ENCODE measurements at regions not wholly inside any gene's neighbourhood (a gene's known extent, or its start where the extent isn't known, plus 50 kb on each side); places are given as distances from the start of the nearest gene placed in this dataset.

- no peaks in the 10 kb centered on the region for H3K36me3 ChIP-seq (ENCODE audit: control insufficient read depth in 5 of 5, insufficient read depth in 5 of 5, low read length in 5 of 5)
- H3K4me1 ChIP-seq (ENCODE audit: control insufficient read depth in 5 of 5, insufficient read depth in 5 of 5, low read length in 5 of 5): peaks cover 0 to 15% (median 4%) of the 10 kb centered on the region in 5 donors
- H3K9ac ChIP-seq (ENCODE audit: low read length in 5 of 5): no peak overlapping the region
- H3K27ac ChIP-seq (ENCODE audit: low read depth, low read length): no peak overlapping the region
- H3K4me3 ChIP-seq (ENCODE audit: low read depth in 1 of 5, low read length in 5 of 5): no peak overlapping the region
- H3K9me3 ChIP-seq (ENCODE audit: control insufficient read depth in 5 of 5, low read length in 5 of 5): no peaks in the 10 kb centered on the region
- no peaks in the 10 kb centered on the region for H3K27me3 ChIP-seq (ENCODE audit: control insufficient read depth in 5 of 5, insufficient read depth in 4 of 5, low read length in 5 of 5)
Measured at GRCh38 chr10:94102436-94102835, 108.7 kb downstream of the PLCE1 start.

- no peaks in the 10 kb centered on the region for H3K36me3 ChIP-seq (ENCODE audit: control insufficient read depth in 5 of 5, insufficient read depth in 5 of 5, low read length in 5 of 5)
- no peak overlapping the region for H3K4me3 ChIP-seq (ENCODE audit: low read depth in 1 of 5, low read length in 5 of 5)
- no peaks in the 10 kb centered on the region for H3K27me3 ChIP-seq (ENCODE audit: control insufficient read depth in 5 of 5, insufficient read depth in 4 of 5, low read length in 5 of 5)
- H3K27ac ChIP-seq (ENCODE audit: low read depth, low read length): no peak overlapping the region
- no peaks in the 10 kb centered on the region for H3K9me3 ChIP-seq (ENCODE audit: control insufficient read depth in 5 of 5, low read length in 5 of 5)
- H3K9ac ChIP-seq (ENCODE audit: low read length in 5 of 5): no peak overlapping the region
- peaks cover 0 to 15% (median 4%) of the 10 kb centered on the region in 5 donors for H3K4me1 ChIP-seq (ENCODE audit: control insufficient read depth in 5 of 5, insufficient read depth in 5 of 5, low read length in 5 of 5)
Measured at GRCh38 chr10:94103192-94103591, 109.5 kb downstream of the PLCE1 start.

GRCh38 chr10:94103801-94104221 lies 110.1 kb downstream of the PLCE1 start:
- Histone ChIP-seq H3K27ac (ENCODE audit: low read depth, low read length) (no peak overlapping the region), H3K4me3 (ENCODE audit: low read depth in 1 of 5, low read length in 5 of 5) (no peak overlapping the region), H3K4me1 (ENCODE audit: control insufficient read depth in 5 of 5, insufficient read depth in 5 of 5, low read length in 5 of 5) (peaks cover 0 to 15% (median 4%) of the 10 kb centered on the region in 5 donors), H3K36me3 (ENCODE audit: control insufficient read depth in 5 of 5, insufficient read depth in 5 of 5, low read length in 5 of 5) (no peaks in the 10 kb centered on the region), H3K9me3 (ENCODE audit: control insufficient read depth in 5 of 5, low read length in 5 of 5) (no peaks in the 10 kb centered on the region), H3K9ac (ENCODE audit: low read length in 5 of 5) (no peak overlapping the region), H3K27me3 (ENCODE audit: control insufficient read depth in 5 of 5, insufficient read depth in 4 of 5, low read length in 5 of 5) (no peaks in the 10 kb centered on the region)

- Histone ChIP-seq H3K36me3 (ENCODE audit: control insufficient read depth in 5 of 5, insufficient read depth in 5 of 5, low read length in 5 of 5) (no peaks in the 10 kb centered on the region), H3K9ac (ENCODE audit: low read length in 5 of 5) (no peak overlapping the region), H3K9me3 (ENCODE audit: control insufficient read depth in 5 of 5, low read length in 5 of 5) (no peaks in the 10 kb centered on the region), H3K4me3 (ENCODE audit: low read depth in 1 of 5, low read length in 5 of 5) (no peak overlapping the region), H3K27me3 (ENCODE audit: control insufficient read depth in 5 of 5, insufficient read depth in 4 of 5, low read length in 5 of 5) (no peaks in the 10 kb centered on the region), H3K4me1 (ENCODE audit: control insufficient read depth in 5 of 5, insufficient read depth in 5 of 5, low read length in 5 of 5) (peaks cover 0 to 15% (median 4%) of the 10 kb centered on the region in 5 donors), H3K27ac (ENCODE audit: low read depth, low read length) (no peak overlapping the region)
Measured at GRCh38 chr10:94104316-94105000, 110.7 kb downstream of the PLCE1 start.

- peaks cover 0 to 15% (median 4%) of the 10 kb centered on the region in 5 donors for H3K4me1 ChIP-seq (ENCODE audit: control insufficient read depth in 5 of 5, insufficient read depth in 5 of 5, low read length in 5 of 5)
- H3K27ac ChIP-seq (ENCODE audit: low read depth, low read length): no peak overlapping the region
- no peaks in the 10 kb centered on the region for H3K36me3 ChIP-seq (ENCODE audit: control insufficient read depth in 5 of 5, insufficient read depth in 5 of 5, low read length in 5 of 5)
- no peak overlapping the region for H3K4me3 ChIP-seq (ENCODE audit: low read depth in 1 of 5, low read length in 5 of 5)
- no peak overlapping the region for H3K9ac ChIP-seq (ENCODE audit: low read length in 5 of 5)
- H3K27me3 ChIP-seq (ENCODE audit: control insufficient read depth in 5 of 5, insufficient read depth in 4 of 5, low read length in 5 of 5): no peaks in the 10 kb centered on the region
- no peaks in the 10 kb centered on the region for H3K9me3 ChIP-seq (ENCODE audit: control insufficient read depth in 5 of 5, low read length in 5 of 5)
Measured at GRCh38 chr10:94105226-94105625, 111.5 kb downstream of the PLCE1 start.

GRCh38 chr10:94107191-94107590 lies 113.5 kb downstream of the PLCE1 start:
- H3K27ac ChIP-seq (ENCODE audit: low read depth, low read length): no peak overlapping the region
- no peaks in the 10 kb centered on the region for H3K9me3 ChIP-seq (ENCODE audit: control insufficient read depth in 5 of 5, low read length in 5 of 5)
- H3K9ac ChIP-seq (ENCODE audit: low read length in 5 of 5): no peak overlapping the region
- H3K4me3 ChIP-seq (ENCODE audit: low read depth in 1 of 5, low read length in 5 of 5): no peak overlapping the region
- peaks cover 0 to 15% (median 4%) of the 10 kb centered on the region in 5 donors for H3K4me1 ChIP-seq (ENCODE audit: control insufficient read depth in 5 of 5, insufficient read depth in 5 of 5, low read length in 5 of 5)
- no peaks in the 10 kb centered on the region for H3K36me3 ChIP-seq (ENCODE audit: control insufficient read depth in 5 of 5, insufficient read depth in 5 of 5, low read length in 5 of 5)
- H3K27me3 ChIP-seq (ENCODE audit: control insufficient read depth in 5 of 5, insufficient read depth in 4 of 5, low read length in 5 of 5): no peaks in the 10 kb centered on the region

GRCh38 chr10:94108200-94108599 lies 114.5 kb downstream of the PLCE1 start:
- Histone ChIP-seq H3K36me3 (ENCODE audit: control insufficient read depth in 5 of 5, insufficient read depth in 5 of 5, low read length in 5 of 5) (no peaks in the 10 kb centered on the region), H3K4me1 (ENCODE audit: control insufficient read depth in 5 of 5, insufficient read depth in 5 of 5, low read length in 5 of 5) (peaks cover 0 to 15% (median 4%) of the 10 kb centered on the region in 5 donors), H3K4me3 (ENCODE audit: low read depth in 1 of 5, low read length in 5 of 5) (no peak overlapping the region), H3K27me3 (ENCODE audit: control insufficient read depth in 5 of 5, insufficient read depth in 4 of 5, low read length in 5 of 5) (no peaks in the 10 kb centered on the region), H3K9ac (ENCODE audit: low read length in 5 of 5) (no peak overlapping the region), H3K9me3 (ENCODE audit: control insufficient read depth in 5 of 5, low read length in 5 of 5) (no peaks in the 10 kb centered on the region), H3K27ac (ENCODE audit: low read depth, low read length) (no peak overlapping the region)

GRCh38 chr10:94111367-94111766 lies 117.6 kb downstream of the PLCE1 start:
- Histone ChIP-seq H3K9me3 (ENCODE audit: control insufficient read depth in 5 of 5, low read length in 5 of 5) (no peaks in the 10 kb centered on the region), H3K4me3 (ENCODE audit: low read depth in 1 of 5, low read length in 5 of 5) (no peak overlapping the region), H3K27me3 (ENCODE audit: control insufficient read depth in 5 of 5, insufficient read depth in 4 of 5, low read length in 5 of 5) (no peaks in the 10 kb centered on the region), H3K9ac (ENCODE audit: low read length in 5 of 5) (no peak overlapping the region), H3K4me1 (ENCODE audit: control insufficient read depth in 5 of 5, insufficient read depth in 5 of 5, low read length in 5 of 5) (peaks cover 0 to 3% (median 0%) of the 10 kb centered on the region in 5 donors), H3K36me3 (ENCODE audit: control insufficient read depth in 5 of 5, insufficient read depth in 5 of 5, low read length in 5 of 5) (no peaks in the 10 kb centered on the region), H3K27ac (ENCODE audit: low read depth, low read length) (no peak overlapping the region)

GRCh38 chr10:94112321-94112720 lies 118.6 kb downstream of the PLCE1 start:
- no peak overlapping the region for H3K4me3 ChIP-seq (ENCODE audit: low read depth in 1 of 5, low read length in 5 of 5)
- no peaks in the 10 kb centered on the region for H3K36me3 ChIP-seq (ENCODE audit: control insufficient read depth in 5 of 5, insufficient read depth in 5 of 5, low read length in 5 of 5)
- H3K27me3 ChIP-seq (ENCODE audit: control insufficient read depth in 5 of 5, insufficient read depth in 4 of 5, low read length in 5 of 5): no peaks in the 10 kb centered on the region
- H3K9me3 ChIP-seq (ENCODE audit: control insufficient read depth in 5 of 5, low read length in 5 of 5): no peaks in the 10 kb centered on the region
- peaks cover 0 to 3% (median 0%) of the 10 kb centered on the region in 5 donors for H3K4me1 ChIP-seq (ENCODE audit: control insufficient read depth in 5 of 5, insufficient read depth in 5 of 5, low read length in 5 of 5)
- no peak overlapping the region for H3K27ac ChIP-seq (ENCODE audit: low read depth, low read length)
- no peak overlapping the region for H3K9ac ChIP-seq (ENCODE audit: low read length in 5 of 5)

GRCh38 chr10:94115725-94116124 lies 122.0 kb downstream of the PLCE1 start:
- Histone ChIP-seq H3K4me1 (ENCODE audit: control insufficient read depth in 5 of 5, insufficient read depth in 5 of 5, low read length in 5 of 5) (peaks cover 0 to 3% (median 0%) of the 10 kb centered on the region in 5 donors), H3K36me3 (ENCODE audit: control insufficient read depth in 5 of 5, insufficient read depth in 5 of 5, low read length in 5 of 5) (no peaks in the 10 kb centered on the region), H3K27me3 (ENCODE audit: control insufficient read depth in 5 of 5, insufficient read depth in 4 of 5, low read length in 5 of 5) (no peaks in the 10 kb centered on the region), H3K9ac (ENCODE audit: low read length in 5 of 5) (no peak overlapping the region), H3K9me3 (ENCODE audit: control insufficient read depth in 5 of 5, low read length in 5 of 5) (no peaks in the 10 kb centered on the region), H3K4me3 (ENCODE audit: low read depth in 1 of 5, low read length in 5 of 5) (no peak overlapping the region), H3K27ac (ENCODE audit: low read depth, low read length) (no peak overlapping the region)
